ENCODE measurements at regions not wholly inside any gene's neighbourhood (a gene's known extent, or its start where the extent isn't known, plus 50 kb on each side); places are given as distances from the start of the nearest gene placed in this dataset.
A peak's percentile ranks its signal among the peaks of the same experiment; 100 is the strongest.
"Not testable (repeated sequence)": the region's sequence is repeated elsewhere in the genome, so short reads cannot be mapped to it uniquely, and the experiment has no call there.

- no peak for DNase-seq
Measured at GRCh38 chrX:37904833-37905232, 57.5 kb upstream of the DYNLT3 start.

GRCh38 chrX:37905436-37906147, 58.2 kb upstream of the DYNLT3 start:
- no peak for DNase-seq

GRCh38 chrX:37906357-37906756, 59.0 kb upstream of the DYNLT3 start:
- no peak for DNase-seq

- no peak for DNase-seq
Measured at GRCh38 chrX:37910186-37910585, 62.8 kb upstream of the DYNLT3 start.

- peak in 1 of 2 donors; percentile 8 for DNase-seq
Measured at GRCh38 chrX:37912304-37912703, 64.9 kb upstream of the DYNLT3 start.

- DNase-seq = no peak
Measured at GRCh38 chrX:37912777-37913176, 65.4 kb upstream of the DYNLT3 start.

GRCh38 chrX:37918168-37918567, 70.8 kb upstream of the DYNLT3 start:
- no peak for DNase-seq

- no peak for DNase-seq
Measured at GRCh38 chrX:37918703-37919102, 71.3 kb upstream of the DYNLT3 start.

GRCh38 chrX:37921758-37922157, 74.4 kb upstream of the DYNLT3 start:
- no peak for DNase-seq

GRCh38 chrX:37922928-37923327, 75.6 kb upstream of the DYNLT3 start:
- DNase-seq = no peak

- DNase-seq = not testable (repeated sequence)
Measured at GRCh38 chrX:37925761-37926160, 78.4 kb upstream of the DYNLT3 start.

GRCh38 chrX:37926700-37927099, 79.3 kb upstream of the DYNLT3 start:
- DNase-seq = peak in 1 of 2 donors; percentile 36

- DNase-seq = no peak
Measured at GRCh38 chrX:37942170-37942569, 64.2 kb upstream of the SYTL5 start.

- no peak for DNase-seq
Measured at GRCh38 chrX:37943554-37944344, 62.6 kb upstream of the SYTL5 start.

- no peak for DNase-seq
Measured at GRCh38 chrX:37946197-37946596, 60.2 kb upstream of the SYTL5 start.

- no peak for DNase-seq
Measured at GRCh38 chrX:37955273-37955672, 51.1 kb upstream of the SYTL5 start.

GRCh38 chrX:37956223-37956622, 50.1 kb upstream of the SYTL5 start:
- no peak for DNase-seq
